NCI-H187 treated with DMSO at 0.1 percent for 48 hours (cell line): ENCODE measurements at regions not wholly inside any gene's neighbourhood (a gene's known extent, or its start where the extent isn't known, plus 50 kb on each side); places are given as distances from the start of the nearest gene placed in this dataset.
"Not testable (repeated sequence)": the region's sequence is repeated elsewhere in the genome, so short reads cannot be mapped to it uniquely, and the experiment has no call there.

Experiments
- DNase-seq: peaks from one replicate; lab custom pipeline; 2025; lab: John Stamatoyannopoulos, UW

DNA sequence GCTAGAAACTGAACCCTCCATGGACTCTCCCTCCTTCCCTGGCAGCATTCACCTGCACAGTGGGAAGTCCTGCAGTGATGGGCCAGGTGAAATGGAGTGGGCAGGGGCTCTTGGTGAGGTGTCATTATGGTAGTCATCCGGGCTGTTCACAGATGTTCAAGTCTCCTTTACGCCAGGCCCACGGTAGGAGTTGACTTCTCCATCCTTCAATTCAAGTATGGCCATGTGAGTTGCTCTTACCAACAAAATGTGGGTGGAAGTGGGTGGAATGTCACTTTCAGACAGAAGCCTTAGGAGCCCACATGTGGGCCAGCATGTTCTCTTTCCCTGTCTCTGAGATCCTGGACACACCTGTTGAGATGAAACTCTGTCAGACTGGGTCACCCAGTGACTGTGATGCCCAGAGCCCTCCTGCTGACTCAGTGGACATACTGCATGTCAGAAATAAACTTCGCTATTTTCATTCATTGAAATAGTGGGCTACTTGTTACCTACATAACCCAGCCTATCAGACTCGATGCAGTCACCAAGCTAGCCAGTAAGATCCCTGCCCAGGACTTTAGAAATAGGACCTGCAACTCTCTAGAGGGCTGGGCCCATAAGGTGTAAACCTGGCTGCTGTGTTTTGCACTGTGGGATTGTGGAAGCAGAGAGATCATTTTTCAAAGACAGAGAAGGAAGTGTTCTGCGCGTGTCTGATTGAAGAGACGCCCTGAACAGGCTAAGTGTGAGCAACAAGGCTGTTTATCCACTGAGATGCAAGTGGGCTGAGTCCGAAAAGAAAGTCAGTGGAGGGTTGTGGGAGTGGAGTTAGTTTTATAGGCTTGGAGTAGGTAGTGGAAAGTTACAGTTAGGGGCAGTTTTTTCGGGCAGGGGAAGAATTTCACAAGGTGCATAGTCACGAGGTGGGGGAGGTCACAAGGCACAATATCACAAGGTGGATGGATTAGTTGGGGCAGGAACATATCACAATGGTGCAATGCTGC lies 174.4 kb downstream of the TRIM43 start:
- DNase-seq = not testable (repeated sequence)

DNA sequence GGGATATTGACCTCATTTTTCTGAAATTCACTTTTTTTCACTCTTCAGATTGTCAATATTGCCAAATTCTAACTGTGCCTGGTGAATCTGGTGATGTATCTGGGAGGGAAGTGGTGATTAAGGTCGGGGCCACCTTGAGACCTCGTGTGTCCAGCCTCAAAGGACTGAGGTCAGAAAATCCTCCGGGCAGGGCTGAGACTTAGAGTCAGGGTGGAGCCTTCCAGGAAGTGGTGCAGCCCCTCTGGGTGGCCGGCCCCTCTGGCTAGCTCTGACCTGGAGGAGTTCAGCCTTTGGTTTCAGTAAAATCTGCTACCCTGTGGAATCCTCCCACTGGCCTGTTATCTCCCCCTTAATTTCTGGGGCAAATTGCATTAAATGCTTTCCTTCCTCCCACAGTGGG lies 175.7 kb downstream of the TRIM43 start:
- not testable (repeated sequence) for DNase-seq

DNA sequence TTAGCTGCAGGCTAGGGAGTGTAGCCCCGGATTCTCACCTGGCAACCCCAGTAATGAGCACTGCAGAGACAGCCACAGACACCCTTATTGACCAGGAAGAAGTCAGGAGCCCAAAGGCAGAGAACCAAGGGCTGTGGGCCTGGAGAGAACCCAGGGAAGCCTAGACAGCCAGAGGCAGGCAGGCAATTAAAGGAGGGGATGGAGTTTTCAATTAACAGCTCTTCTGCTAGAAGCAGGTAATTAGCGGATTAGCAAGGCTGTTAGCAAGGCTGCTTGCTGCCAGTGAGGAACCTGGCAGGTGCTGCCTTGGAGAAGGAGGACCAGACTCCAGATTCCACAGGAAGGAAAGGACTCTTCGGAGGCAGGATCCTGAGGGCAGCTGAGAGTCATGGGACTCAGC lies 176.1 kb downstream of the TRIM43 start:
- not testable (repeated sequence) for DNase-seq

DNA sequence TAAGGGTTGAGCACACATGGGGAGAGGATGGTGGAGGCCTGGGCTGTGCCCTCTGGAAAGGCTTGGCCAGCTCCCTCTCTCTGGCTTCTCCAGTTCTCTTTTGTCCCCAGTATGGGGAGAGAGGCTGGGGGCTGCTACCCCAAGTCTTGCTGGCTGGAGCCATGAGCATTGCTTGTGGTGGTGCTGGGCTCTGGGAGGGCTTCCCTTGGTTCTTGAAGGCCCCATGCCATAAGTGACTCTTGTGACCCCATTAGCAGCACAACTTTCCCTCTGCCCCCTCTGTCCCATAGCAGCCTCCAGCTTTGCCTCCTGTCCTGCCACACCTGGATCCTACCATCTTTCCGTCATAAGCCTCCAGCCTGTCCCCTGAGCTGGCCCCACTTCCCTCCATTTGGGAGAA lies 177.5 kb downstream of the TRIM43 start:
- not testable (repeated sequence) for DNase-seq

DNA sequence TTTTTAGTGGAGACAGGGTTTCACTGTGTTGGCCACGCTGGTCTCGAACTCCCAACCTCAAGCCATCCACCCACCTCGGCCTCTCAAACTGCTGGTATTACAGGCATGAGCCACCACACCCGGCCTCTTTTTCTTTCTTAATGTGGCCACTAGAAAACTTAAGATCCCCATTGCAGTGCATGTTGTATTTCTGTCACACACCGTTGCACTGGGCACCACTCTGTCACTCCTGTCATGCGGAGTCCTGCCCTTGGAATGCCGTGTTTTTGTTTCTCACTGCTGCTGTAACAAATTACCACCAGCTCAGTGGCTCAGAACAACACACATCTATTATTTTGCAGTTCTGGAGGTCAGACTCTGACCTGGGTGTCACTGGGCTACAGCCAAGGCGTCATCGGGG lies 178.9 kb downstream of the TRIM43 start:
- DNase-seq = not testable (repeated sequence)

DNA sequence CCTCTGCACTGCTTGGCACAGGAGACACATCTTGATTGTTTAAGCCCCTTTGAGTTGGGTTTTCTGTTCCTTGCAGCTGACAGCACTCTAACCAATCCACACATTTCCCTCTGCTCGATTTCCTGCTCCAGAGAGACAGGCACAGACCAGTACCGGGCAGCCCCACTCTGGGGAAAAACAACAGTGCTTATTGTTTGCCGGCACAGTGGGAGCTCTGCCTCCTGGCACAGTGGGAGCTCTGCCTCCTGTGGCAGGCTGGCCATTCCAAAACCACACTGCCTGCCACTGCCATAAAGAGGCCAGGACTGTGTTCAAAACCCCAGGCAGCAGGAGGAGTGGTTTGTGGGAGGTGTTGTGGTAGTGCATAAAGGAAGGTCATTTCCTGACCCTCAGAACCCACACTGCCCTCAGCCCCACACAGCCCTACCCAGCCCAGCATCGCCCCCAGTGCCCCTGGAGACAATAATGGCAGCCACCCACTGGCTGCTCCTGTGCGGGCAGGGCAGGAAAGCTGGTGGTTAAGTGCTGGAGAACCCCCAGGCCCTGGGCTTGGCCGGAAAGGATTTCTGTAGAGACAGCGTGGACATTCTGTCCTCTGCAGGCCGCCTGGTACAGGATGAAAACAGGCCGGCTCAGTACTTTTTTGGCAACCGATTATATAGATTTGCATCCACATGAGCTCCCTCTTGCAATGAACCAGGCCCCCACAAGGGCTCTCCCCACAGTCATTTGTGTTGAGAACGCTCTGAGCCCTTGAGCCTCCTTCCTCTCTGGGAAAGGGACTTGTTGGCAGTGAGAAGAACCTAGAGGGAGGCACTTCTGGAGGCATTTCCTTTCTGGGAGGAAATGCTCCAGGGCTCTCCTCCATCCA lies 182.8 kb downstream of the TRIM43 start:
- not testable (repeated sequence) for DNase-seq

DNA sequence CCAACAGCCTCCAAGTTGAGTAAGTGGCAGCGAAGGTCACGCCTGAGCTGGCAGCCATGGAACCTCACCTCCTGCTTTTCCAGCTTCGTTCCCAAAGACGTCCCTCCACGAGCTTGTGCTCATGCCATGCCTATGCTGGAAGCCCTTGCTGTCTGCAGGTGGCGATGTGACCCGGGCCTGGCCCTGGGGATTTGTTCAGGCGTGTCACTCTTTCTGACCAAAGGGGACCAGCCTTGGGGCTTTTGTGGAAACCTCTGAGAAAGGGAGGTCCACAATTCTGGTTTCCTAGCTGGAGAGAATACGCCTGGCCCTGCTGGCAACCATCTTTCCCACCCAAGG lies 183.4 kb downstream of the TRIM43 start:
- not testable (repeated sequence) for DNase-seq
